Glomerular visceral epithelial cell (primary cell): ENCODE measurements at regions not wholly inside any gene's neighbourhood (a gene's known extent, or its start where the extent isn't known, plus 50 kb on each side); places are given as distances from the start of the nearest gene placed in this dataset.
"Not testable (repeated sequence)": the region's sequence is repeated elsewhere in the genome, so short reads cannot be mapped to it uniquely, and the experiment has no call there.

Experiments used
- DNase-seq: peaks from one replicate; pipeline ENCODE4 v3.0.0-alpha.2; 2016; ENCODE audit errors: extremely low spot score

GRCh38 chr2:34201099-34201498 lies 602.0 kb upstream of the FAM98A start:
- DNase-seq, result no peak

GRCh38 chr2:34199971-34200370 lies 600.9 kb upstream of the FAM98A start:
- DNase-seq, result no peak

- no peak for DNase-seq
These were observed 594.1 kb upstream of the FAM98A start for GRCh38 chr2:34193164-34193563.

GRCh38 chr2:34188464-34189303 lies 589.6 kb upstream of the FAM98A start:
- DNase-seq, result no peak

GRCh38 chr2:34179511-34179910 lies 580.4 kb upstream of the FAM98A start:
- DNase-seq, result no peak

GRCh38 chr2:34178482-34178881 lies 579.4 kb upstream of the FAM98A start:
- DNase-seq, result no peak

GRCh38 chr2:34176693-34177092 lies 577.6 kb upstream of the FAM98A start:
- no peak for DNase-seq

- no peak for DNase-seq
These were observed 575.4 kb upstream of the FAM98A start for GRCh38 chr2:34174506-34174905.

- no peak for DNase-seq
These were observed 563.1 kb upstream of the FAM98A start for GRCh38 chr2:34162231-34162630.

GRCh38 chr2:34161549-34161948 lies 562.5 kb upstream of the FAM98A start:
- DNase-seq, result no peak

- no peak for DNase-seq
These were observed 560.8 kb upstream of the FAM98A start for GRCh38 chr2:34159901-34160300.

GRCh38 chr2:34153484-34153883 lies 554.4 kb upstream of the FAM98A start:
- no peak for DNase-seq

GRCh38 chr2:34147780-34148179 lies 548.7 kb upstream of the FAM98A start:
- DNase-seq, result no peak

GRCh38 chr2:34143149-34143548 lies 544.0 kb upstream of the FAM98A start:
- DNase-seq, result no peak

- not testable (repeated sequence) for DNase-seq
These were observed 543.5 kb upstream of the FAM98A start for GRCh38 chr2:34142531-34143008.

- DNase-seq, result not testable (repeated sequence)
These were observed 534.0 kb upstream of the FAM98A start for GRCh38 chr2:34133065-34133464.

GRCh38 chr2:34126279-34126678 lies 527.2 kb upstream of the FAM98A start:
- DNase-seq, result no peak

GRCh38 chr2:34123996-34124785 lies 525.1 kb upstream of the FAM98A start:
- DNase-seq, result no peak

- DNase-seq, result no peak
These were observed 522.0 kb upstream of the FAM98A start for GRCh38 chr2:34121076-34121475.

- DNase-seq, result no peak
These were observed 516.0 kb upstream of the FAM98A start for GRCh38 chr2:34115076-34115475.

- DNase-seq, result no peak
These were observed 513.1 kb upstream of the FAM98A start for GRCh38 chr2:34112161-34112560.

- no peak for DNase-seq
These were observed 511.3 kb upstream of the FAM98A start for GRCh38 chr2:34110392-34110791.

GRCh38 chr2:34107811-34108210 lies 508.7 kb upstream of the FAM98A start:
- no peak for DNase-seq
